ENCODE measurements at regions not wholly inside any gene's neighbourhood (a gene's known extent, or its start where the extent isn't known, plus 50 kb on each side); places are given as distances from the start of the nearest gene placed in this dataset.
"Not testable (repeated sequence)": the region's sequence is repeated elsewhere in the genome, so short reads cannot be mapped to it uniquely, and the experiment has no call there.

DNA sequence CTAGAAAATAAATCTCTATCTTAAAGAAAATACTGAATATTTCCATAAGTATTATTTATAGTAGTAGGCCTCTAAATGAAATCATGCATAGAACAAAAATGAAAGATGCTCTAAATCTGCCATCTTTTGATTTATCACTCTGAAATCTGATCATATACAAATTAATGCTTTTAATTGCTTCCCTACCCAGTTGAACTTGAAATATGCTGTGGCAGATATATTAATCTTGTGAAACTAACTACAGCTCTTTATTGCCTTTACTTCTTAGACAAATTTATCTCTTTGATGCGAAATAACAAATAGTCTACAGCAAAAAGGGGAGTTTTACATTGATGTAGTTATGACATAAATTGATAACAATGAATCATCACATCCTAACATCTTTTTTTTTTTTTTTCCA is 510.7 kb upstream of the SLITRK6 start:
- Histone ChIP-seq H3K36me3 (ENCODE audit: low read depth) (no peaks in the 10 kb centered on the region), H3K4me3 (no peak overlapping the region), H3K4me1 (ENCODE audit: low read depth) (no peaks in the 10 kb centered on the region), H3K9me3 (no peaks in the 10 kb centered on the region)
- ATAC-seq: no peak
- intact Hi-C loops (cut with DNase I, micrococcal nuclease): no loop called here
- TF ChIP-seq, protein P1, sequence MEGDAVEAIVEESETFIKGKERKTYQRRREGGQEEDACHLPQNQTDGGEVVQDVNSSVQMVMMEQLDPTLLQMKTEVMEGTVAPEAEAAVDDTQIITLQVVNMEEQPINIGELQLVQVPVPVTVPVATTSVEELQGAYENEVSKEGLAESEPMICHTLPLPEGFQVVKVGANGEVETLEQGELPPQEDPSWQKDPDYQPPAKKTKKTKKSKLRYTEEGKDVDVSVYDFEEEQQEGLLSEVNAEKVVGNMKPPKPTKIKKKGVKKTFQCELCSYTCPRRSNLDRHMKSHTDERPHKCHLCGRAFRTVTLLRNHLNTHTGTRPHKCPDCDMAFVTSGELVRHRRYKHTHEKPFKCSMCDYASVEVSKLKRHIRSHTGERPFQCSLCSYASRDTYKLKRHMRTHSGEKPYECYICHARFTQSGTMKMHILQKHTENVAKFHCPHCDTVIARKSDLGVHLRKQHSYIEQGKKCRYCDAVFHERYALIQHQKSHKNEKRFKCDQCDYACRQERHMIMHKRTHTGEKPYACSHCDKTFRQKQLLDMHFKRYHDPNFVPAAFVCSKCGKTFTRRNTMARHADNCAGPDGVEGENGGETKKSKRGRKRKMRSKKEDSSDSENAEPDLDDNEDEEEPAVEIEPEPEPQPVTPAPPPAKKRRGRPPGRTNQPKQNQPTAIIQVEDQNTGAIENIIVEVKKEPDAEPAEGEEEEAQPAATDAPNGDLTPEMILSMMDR (IDR thresholded peaks at IDR 0.05): no peak
- no peak for DNase-seq

DNA sequence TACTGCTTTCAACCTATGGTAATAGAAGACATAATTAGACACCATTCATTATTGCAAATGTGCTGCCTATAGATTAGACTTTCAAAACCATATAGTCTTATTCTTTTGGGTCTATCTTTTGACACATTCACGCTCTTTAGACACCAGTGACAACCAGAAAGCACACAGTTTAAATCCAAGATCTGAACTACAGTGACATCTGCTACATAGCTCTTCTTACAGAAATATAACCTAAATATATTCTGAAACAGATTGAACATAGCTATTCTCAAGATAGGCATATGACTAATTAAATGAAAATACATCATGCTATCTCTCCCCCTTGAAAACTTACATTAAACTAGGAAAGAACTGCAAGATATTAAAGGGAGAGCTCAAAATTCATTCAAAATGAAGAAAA is 514.2 kb upstream of the SLITRK6 start:
- H3K36me3 ChIP-seq (ENCODE audit: low read depth): no peaks in the 10 kb centered on the region
- no peaks in the 10 kb centered on the region for H3K9me3 ChIP-seq
- H3K4me1 ChIP-seq (ENCODE audit: low read depth): no peaks in the 10 kb centered on the region
- DNase-seq (no peak), ATAC-seq (no peak)
- no peak overlapping the region for H3K4me3 ChIP-seq
- TF ChIP-seq, protein P1 (IDR thresholded peaks at IDR 0.05): no peak
- intact Hi-C loops (cut with DNase I, micrococcal nuclease): no loop called here

DNA sequence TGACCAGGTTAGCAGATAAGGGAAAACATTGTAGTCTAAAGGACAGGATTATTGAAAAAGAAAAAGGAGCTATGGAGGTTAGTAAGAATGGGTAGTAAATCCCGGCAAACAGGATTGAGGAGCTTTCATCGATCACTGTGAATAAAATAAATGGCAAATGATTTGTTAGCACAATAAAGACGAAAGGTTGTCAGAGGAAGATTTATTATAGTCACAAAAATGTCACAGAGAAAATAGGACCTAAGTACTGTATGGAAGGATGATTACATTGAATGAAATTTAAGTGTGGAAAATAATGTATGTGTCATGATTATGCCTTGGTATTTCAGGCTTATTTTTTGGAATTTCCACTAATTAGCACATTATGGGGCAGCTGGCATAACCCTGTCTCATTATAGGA is 519.2 kb upstream of the SLITRK6 start:
- no peak for ATAC-seq
- H3K4me1 ChIP-seq (ENCODE audit: low read depth): no peaks in the 10 kb centered on the region
- no peak overlapping the region for H3K4me3 ChIP-seq
- TF ChIP-seq, protein P1 (IDR thresholded peaks at IDR 0.05): no peak
- intact Hi-C loops (cut with DNase I, micrococcal nuclease): no loop called here
- H3K36me3 ChIP-seq (ENCODE audit: low read depth): no peaks in the 10 kb centered on the region
- no peak for DNase-seq
- H3K9me3 ChIP-seq: peaks cover 3% of the 10 kb centered on the region

DNA sequence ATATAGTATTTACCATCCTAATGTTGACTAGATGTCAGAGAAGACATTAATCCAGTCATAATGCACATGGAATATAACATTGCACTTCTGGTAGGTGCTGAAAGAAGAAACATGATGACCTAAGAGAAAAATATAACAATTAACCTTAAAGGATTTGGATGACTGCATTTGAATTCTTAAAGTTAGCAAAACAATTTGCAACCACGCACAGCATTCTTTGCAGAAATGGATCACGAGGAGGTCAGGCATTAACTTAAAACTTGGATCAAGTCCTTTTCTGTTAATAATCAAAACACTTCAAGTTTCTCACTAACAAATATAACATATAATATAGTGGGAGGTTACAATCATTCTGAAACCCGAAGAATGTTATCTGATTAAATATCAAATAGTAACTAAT is 525.0 kb upstream of the SLITRK6 start:
- Histone ChIP-seq H3K4me3 (no peak overlapping the region), H3K4me1 (ENCODE audit: low read depth) (no peaks in the 10 kb centered on the region), H3K36me3 (ENCODE audit: low read depth) (no peaks in the 10 kb centered on the region), H3K9me3 (peaks cover 10% of the 10 kb centered on the region)
- DNase-seq: no peak
- TF ChIP-seq, protein P1 (IDR thresholded peaks at IDR 0.05): no peak
- intact Hi-C loops (cut with DNase I, micrococcal nuclease): no loop called here
- no peak for ATAC-seq

- no peak overlapping the region for H3K4me3 ChIP-seq
- peaks cover 4% of the 10 kb centered on the region for H3K9me3 ChIP-seq
- ATAC-seq: no peak
- TF ChIP-seq, protein P1 (IDR thresholded peaks at IDR 0.05): no peak
- intact Hi-C loops (cut with DNase I, micrococcal nuclease): no loop called here
- DNase-seq: no peak
- H3K4me1 ChIP-seq (ENCODE audit: low read depth): no peaks in the 10 kb centered on the region
- no peaks in the 10 kb centered on the region for H3K36me3 ChIP-seq (ENCODE audit: low read depth)
Observed at GRCh38 chr13:86355301-86355700, 556.1 kb upstream of the SLITRK6 start.

DNA sequence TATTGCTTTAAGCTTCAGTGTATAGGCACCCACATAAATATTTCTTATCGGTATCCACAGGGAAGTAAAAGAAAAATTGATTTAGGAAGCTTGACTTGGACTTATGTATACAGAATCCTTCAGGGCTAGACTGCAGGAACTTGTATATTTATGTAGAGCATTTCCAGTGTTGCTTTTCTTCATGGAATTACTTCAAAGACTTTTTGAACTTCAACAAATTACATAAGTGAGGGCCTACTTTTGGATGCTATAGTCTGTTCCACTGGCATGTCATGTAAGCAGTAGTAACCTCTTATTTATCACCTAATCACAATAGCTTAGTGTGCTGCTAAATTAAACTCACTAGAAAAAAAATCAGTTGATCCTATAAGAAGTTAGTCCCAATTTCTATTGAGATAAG is 557.9 kb upstream of the SLITRK6 start:
- no peaks in the 10 kb centered on the region for H3K36me3 ChIP-seq (ENCODE audit: low read depth)
- no peaks in the 10 kb centered on the region for H3K4me1 ChIP-seq (ENCODE audit: low read depth)
- intact Hi-C loops (cut with DNase I, micrococcal nuclease): no loop called here
- TF ChIP-seq, protein P1 (IDR thresholded peaks at IDR 0.05): no peak
- no peak overlapping the region for H3K4me3 ChIP-seq
- no peak for DNase-seq
- H3K9me3 ChIP-seq: peaks cover 4% of the 10 kb centered on the region
- no peak for ATAC-seq

DNA sequence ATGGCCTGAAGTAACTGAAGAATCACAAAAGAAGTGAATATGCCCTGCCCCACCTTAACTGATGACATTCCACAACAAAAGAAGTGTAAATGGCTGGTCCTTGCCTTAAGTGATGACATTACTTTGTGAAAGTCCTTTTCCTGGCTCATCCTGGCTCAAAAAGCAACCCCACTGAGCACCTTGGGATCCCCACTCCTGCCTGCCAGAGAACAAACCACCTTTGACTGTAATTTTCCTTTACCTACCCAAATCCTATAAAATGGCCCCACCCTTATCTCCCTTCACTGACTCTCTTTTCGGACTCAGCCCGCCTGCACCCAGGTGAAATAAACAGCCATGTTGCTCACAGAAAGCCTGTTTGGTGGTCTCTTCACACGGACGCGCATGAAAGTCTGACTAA is 564.5 kb upstream of the SLITRK6 start:
- ATAC-seq; DNase-seq; intact Hi-C loops (cut with DNase I, micrococcal nuclease): not testable (repeated sequence)

More for the DNA sequence above, 564.5 kb upstream of the SLITRK6 start:
- H3K4me1 ChIP-seq (ENCODE audit: low read depth); H3K9me3 ChIP-seq; H3K36me3 ChIP-seq (ENCODE audit: low read depth); H3K4me3 ChIP-seq: not testable (repeated sequence)

Data from mucosa of descending colon (tissue), 3 donors.